GM12891 (cell line): ENCODE measurements at regions not wholly inside any gene's neighbourhood (a gene's known extent, or its start where the extent isn't known, plus 50 kb on each side); places are given as distances from the start of the nearest gene placed in this dataset.

Experiments
- POLR2A ChIP-seq: IDR thresholded peaks from 2 replicates; pipeline ENCODE4 v1.6.1; 2011; ENCODE audit warnings: low read depth, low read length, control low read depth
- POLR2AphosphoS5 ChIP-seq: IDR thresholded peaks from 2 replicates; pipeline ENCODE4 v1.6.1; 2011; ENCODE audit warnings: low read depth, low read length, control low read depth
- POU2F2 ChIP-seq: IDR thresholded peaks from 2 replicates; pipeline ENCODE4 v1.6.1; 2011; ENCODE audit warnings: low read depth, mild to moderate bottlenecking, control low read depth, low read length, moderate library complexity
- TAF1 ChIP-seq: IDR thresholded peaks from 2 replicates; pipeline ENCODE4 v1.6.1; 2011; ENCODE audit warnings: low read depth, low read length, control low read depth

GRCh38 chr13:34338102-34338501 lies 520.2 kb downstream of the RFC3 start:
- TF ChIP-seq TAF1 (no peak), POLR2A (no peak), POU2F2 (no peak), POLR2AphosphoS5 (no peak)
